HepG2 (cell line): ENCODE measurements at regions not wholly inside any gene's neighbourhood (a gene's known extent, or its start where the extent isn't known, plus 50 kb on each side); places are given as distances from the start of the nearest gene placed in this dataset.

Experiments
- DNMT1 ChIP-seq: sonication (generic); formaldehyde crosslinking; IDR thresholded peaks from 2 replicates; pipeline ENCODE4 v1.5.1; 2020; ENCODE audit warnings: mild to moderate bottlenecking, missing genetic modification reagents
- KLF13 ChIP-seq: sonication (generic); formaldehyde crosslinking; IDR thresholded peaks from 2 replicates; pipeline ENCODE4 v1.4.0; 2020; ENCODE audit warnings: mild to moderate bottlenecking, missing genetic modification reagents
- MTA3 ChIP-seq: sonication (generic); formaldehyde crosslinking; IDR thresholded peaks from 2 replicates; pipeline ENCODE4 v1.4.0; 2020; ENCODE audit warnings: missing genetic modification reagents
- POLR2A ChIP-seq, 2 experiments: IDR thresholded peaks; 2 replicates each; pipeline ENCODE4 v1.6.1; 2011; ENCODE audit warnings: low read depth in 2 of 2, low read length in 2 of 2, mild to moderate bottlenecking in 1 of 2, moderate library complexity in 1 of 2; ENCODE audit not compliant: insufficient read depth in 1 of 2
- TOPORS ChIP-seq: sonication (generic); formaldehyde crosslinking; IDR thresholded peaks from 2 replicates; pipeline ENCODE4 v1.8.0; 2023; ENCODE audit warnings: mild to moderate bottlenecking, missing genetic modification reagents
- ZFP36 ChIP-seq: fragments of 150-350 bp; IDR thresholded peaks from 2 replicates; pipeline ENCODE4 v1.6.1; 2018; ENCODE audit warnings: borderline replicate concordance, low read length, low read depth; ENCODE audit not compliant: partially characterized antibody
- ZNF558 ChIP-seq: sonication (generic); formaldehyde crosslinking; IDR thresholded peaks from 2 replicates; pipeline ENCODE4 v1.9.0; 2022; ENCODE audit warnings: mild to moderate bottlenecking, missing genetic modification reagents, borderline replicate concordance
- TF ChIP-seq, protein P1 (sequence below): sonication (generic); formaldehyde crosslinking; IDR thresholded peaks from one replicate; pipeline ENCODE4 v1.5.1; 2020; ENCODE audit warnings: mild to moderate bottlenecking, missing genetic modification reagents; ENCODE audit errors: not compliant biosample characterization
- TF ChIP-seq, protein P2 (sequence below): IDR thresholded peaks from 2 replicates; pipeline ENCODE4 v1.6.1; 2018; ENCODE audit warnings: missing genetic modification reagents
- TF ChIP-seq, protein P3 (sequence below): sonication (generic); formaldehyde crosslinking; IDR thresholded peaks from 2 replicates; pipeline ENCODE4 v1.4.0; 2020; ENCODE audit warnings: missing genetic modification reagents
- TF ChIP-seq, protein P4 (sequence below): sonication (generic); formaldehyde crosslinking; IDR thresholded peaks from 2 replicates; pipeline ENCODE4 v1.5.0; 2020; ENCODE audit warnings: mild to moderate bottlenecking, missing genetic modification reagents, borderline replicate concordance
- TF ChIP-seq, protein P5 (sequence below): sonication (generic); formaldehyde crosslinking; conservative IDR thresholded peaks from 2 replicates; pipeline ENCODE4 v1.4.0; 2020; ENCODE audit warnings: missing genetic modification reagents
- TF ChIP-seq, protein P6 (sequence below): IDR thresholded peaks from 2 replicates; pipeline ENCODE4 v1.6.1; 2012; ENCODE audit warnings: inconsistent platforms

DNA sequence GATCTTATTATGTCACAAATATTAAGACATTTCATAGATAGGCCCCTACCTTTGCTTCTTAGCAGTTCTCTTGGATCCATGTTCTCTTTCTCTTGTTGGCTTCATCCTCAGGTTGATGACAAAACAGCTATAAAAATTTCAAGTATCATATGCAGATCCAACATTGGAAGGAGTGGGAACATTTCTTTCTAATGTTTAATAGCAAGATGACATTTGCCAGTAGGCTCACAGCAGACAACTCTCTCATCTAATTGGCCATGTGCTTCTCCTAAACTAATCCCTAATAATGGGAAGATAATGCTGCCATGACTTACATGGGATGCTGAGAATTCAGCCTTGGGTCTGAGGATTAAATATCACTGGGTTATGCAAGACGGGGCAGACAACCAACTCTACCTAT, 485.5 kb upstream of the SEMA6A start:
- TF ChIP-seq ZNF558 (CRISPR knock-in tag) (no peak), DNMT1 (CRISPR knock-in tag) (no peak), KLF13 (CRISPR knock-in tag) (no peak), ZFP36 (no peak), TOPORS (CRISPR knock-in tag) (no peak), MTA3 (CRISPR knock-in tag) (no peak), POLR2A (IDR thresholded peaks at IDR 0.05; ENCODE audit: insufficient read depth in 1 of 2, low read depth in 2 of 2, low read length in 2 of 2) (no peak)
- TF ChIP-seq, protein P1, sequence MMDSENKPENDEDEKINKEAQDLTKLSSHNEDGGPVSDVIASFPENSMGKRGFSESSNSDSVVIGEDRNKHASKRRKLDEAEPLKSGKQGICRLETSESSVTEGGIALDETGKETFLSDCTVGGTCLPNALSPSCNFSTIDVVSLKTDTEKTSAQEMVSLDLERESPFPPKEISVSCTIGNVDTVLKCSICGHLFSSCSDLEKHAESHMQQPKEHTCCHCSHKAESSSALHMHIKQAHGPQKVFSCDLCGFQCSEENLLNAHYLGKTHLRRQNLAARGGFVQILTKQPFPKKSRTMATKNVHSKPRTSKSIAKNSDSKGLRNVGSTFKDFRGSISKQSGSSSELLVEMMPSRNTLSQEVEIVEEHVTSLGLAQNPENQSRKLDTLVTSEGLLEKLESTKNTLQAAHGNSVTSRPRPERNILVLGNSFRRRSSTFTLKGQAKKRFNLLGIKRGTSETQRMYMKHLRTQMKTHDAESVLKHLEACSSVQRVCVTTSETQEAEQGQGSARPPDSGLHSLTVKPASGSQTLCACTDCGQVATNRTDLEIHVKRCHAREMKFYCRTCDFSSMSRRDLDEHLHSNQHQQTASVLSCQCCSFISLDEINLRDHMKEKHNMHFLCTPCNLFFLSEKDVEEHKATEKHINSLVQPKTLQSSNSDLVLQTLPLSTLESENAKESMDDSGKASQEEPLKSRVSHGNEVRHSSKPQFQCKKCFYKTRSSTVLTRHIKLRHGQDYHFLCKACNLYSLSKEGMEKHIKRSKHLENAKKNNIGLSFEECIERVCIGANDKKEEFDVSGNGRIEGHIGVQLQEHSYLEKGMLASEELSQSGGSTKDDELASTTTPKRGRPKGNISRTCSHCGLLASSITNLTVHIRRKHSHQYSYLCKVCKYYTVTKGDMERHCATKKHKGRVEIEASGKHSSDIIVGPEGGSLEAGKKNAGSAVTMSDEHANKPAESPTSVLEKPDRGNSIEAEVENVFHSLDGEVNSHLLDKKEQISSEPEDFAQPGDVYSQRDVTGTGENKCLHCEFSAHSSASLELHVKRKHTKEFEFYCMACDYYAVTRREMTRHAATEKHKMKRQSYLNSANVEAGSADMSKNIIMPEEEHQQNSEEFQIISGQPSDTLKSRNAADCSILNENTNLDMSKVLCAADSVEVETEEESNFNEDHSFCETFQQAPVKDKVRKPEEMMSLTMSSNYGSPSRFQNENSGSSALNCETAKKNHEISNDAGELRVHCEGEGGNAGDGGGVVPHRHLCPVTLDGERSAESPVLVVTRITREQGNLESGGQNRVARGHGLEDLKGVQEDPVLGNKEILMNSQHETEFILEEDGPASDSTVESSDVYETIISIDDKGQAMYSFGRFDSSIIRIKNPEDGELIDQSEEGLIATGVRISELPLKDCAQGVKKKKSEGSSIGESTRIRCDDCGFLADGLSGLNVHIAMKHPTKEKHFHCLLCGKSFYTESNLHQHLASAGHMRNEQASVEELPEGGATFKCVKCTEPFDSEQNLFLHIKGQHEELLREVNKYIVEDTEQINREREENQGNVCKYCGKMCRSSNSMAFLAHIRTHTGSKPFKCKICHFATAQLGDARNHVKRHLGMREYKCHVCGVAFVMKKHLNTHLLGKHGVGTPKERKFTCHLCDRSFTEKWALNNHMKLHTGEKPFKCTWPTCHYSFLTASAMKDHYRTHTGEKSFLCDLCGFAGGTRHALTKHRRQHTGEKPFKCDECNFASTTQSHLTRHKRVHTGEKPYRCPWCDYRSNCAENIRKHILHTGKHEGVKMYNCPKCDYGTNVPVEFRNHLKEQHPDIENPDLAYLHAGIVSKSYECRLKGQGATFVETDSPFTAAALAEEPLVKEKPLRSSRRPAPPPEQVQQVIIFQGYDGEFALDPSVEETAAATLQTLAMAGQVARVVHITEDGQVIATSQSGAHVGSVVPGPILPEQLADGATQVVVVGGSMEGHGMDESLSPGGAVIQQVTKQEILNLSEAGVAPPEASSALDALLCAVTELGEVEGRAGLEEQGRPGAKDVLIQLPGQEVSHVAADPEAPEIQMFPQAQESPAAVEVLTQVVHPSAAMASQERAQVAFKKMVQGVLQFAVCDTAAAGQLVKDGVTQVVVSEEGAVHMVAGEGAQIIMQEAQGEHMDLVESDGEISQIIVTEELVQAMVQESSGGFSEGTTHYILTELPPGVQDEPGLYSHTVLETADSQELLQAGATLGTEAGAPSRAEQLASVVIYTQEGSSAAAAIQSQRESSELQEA (CRISPR knock-in tag): no peak
- TF ChIP-seq, protein P2, sequence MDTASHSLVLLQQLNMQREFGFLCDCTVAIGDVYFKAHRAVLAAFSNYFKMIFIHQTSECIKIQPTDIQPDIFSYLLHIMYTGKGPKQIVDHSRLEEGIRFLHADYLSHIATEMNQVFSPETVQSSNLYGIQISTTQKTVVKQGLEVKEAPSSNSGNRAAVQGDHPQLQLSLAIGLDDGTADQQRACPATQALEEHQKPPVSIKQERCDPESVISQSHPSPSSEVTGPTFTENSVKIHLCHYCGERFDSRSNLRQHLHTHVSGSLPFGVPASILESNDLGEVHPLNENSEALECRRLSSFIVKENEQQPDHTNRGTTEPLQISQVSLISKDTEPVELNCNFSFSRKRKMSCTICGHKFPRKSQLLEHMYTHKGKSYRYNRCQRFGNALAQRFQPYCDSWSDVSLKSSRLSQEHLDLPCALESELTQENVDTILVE (CRISPR knock-in tag): no peak
- TF ChIP-seq, protein P3, sequence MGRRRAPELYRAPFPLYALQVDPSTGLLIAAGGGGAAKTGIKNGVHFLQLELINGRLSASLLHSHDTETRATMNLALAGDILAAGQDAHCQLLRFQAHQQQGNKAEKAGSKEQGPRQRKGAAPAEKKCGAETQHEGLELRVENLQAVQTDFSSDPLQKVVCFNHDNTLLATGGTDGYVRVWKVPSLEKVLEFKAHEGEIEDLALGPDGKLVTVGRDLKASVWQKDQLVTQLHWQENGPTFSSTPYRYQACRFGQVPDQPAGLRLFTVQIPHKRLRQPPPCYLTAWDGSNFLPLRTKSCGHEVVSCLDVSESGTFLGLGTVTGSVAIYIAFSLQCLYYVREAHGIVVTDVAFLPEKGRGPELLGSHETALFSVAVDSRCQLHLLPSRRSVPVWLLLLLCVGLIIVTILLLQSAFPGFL (CRISPR knock-in tag): no peak
- TF ChIP-seq, protein P4, sequence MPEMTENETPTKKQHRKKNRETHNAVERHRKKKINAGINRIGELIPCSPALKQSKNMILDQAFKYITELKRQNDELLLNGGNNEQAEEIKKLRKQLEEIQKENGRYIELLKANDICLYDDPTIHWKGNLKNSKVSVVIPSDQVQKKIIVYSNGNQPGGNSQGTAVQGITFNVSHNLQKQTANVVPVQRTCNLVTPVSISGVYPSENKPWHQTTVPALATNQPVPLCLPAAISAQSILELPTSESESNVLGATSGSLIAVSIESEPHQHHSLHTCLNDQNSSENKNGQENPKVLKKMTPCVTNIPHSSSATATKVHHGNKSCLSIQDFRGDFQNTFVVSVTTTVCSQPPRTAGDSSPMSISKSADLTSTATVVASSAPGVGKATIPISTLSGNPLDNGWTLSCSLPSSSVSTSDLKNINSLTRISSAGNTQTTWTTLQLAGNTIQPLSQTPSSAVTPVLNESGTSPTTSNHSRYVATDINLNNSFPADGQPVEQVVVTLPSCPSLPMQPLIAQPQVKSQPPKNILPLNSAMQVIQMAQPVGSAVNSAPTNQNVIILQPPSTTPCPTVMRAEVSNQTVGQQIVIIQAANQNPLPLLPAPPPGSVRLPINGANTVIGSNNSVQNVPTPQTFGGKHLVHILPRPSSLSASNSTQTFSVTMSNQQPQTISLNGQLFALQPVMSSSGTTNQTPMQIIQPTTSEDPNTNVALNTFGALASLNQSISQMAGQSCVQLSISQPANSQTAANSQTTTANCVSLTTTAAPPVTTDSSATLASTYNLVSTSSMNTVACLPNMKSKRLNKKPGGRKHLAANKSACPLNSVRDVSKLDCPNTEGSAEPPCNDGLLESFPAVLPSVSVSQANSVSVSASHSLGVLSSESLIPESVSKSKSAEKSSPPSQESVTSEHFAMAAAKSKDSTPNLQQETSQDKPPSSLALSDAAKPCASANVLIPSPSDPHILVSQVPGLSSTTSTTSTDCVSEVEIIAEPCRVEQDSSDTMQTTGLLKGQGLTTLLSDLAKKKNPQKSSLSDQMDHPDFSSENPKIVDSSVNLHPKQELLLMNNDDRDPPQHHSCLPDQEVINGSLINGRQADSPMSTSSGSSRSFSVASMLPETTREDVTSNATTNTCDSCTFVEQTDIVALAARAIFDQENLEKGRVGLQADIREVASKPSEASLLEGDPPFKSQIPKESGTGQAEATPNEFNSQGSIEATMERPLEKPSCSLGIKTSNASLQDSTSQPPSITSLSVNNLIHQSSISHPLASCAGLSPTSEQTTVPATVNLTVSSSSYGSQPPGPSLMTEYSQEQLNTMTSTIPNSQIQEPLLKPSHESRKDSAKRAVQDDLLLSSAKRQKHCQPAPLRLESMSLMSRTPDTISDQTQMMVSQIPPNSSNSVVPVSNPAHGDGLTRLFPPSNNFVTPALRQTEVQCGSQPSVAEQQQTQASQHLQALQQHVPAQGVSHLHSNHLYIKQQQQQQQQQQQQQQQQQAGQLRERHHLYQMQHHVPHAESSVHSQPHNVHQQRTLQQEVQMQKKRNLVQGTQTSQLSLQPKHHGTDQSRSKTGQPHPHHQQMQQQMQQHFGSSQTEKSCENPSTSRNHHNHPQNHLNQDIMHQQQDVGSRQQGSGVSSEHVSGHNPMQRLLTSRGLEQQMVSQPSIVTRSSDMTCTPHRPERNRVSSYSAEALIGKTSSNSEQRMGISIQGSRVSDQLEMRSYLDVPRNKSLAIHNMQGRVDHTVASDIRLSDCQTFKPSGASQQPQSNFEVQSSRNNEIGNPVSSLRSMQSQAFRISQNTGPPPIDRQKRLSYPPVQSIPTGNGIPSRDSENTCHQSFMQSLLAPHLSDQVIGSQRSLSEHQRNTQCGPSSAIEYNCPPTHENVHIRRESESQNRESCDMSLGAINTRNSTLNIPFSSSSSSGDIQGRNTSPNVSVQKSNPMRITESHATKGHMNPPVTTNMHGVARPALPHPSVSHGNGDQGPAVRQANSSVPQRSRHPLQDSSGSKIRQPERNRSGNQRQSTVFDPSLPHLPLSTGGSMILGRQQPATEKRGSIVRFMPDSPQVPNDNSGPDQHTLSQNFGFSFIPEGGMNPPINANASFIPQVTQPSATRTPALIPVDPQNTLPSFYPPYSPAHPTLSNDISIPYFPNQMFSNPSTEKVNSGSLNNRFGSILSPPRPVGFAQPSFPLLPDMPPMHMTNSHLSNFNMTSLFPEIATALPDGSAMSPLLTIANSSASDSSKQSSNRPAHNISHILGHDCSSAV (CRISPR knock-in tag): no peak
- TF ChIP-seq, protein P5, sequence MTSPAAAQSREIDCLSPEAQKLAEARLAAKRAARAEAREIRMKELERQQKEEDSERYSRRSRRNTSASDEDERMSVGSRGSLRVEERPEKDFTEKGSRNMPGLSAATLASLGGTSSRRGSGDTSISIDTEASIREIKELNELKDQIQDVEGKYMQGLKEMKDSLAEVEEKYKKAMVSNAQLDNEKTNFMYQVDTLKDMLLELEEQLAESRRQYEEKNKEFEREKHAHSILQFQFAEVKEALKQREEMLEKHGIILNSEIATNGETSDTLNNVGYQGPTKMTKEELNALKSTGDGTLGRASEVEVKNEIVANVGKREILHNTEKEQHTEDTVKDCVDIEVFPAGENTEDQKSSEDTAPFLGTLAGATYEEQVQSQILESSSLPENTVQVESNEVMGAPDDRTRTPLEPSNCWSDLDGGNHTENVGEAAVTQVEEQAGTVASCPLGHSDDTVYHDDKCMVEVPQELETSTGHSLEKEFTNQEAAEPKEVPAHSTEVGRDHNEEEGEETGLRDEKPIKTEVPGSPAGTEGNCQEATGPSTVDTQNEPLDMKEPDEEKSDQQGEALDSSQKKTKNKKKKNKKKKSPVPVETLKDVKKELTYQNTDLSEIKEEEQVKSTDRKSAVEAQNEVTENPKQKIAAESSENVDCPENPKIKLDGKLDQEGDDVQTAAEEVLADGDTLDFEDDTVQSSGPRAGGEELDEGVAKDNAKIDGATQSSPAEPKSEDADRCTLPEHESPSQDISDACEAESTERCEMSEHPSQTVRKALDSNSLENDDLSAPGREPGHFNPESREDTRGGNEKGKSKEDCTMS (CRISPR knock-in tag): no peak
- TF ChIP-seq, protein P6, sequence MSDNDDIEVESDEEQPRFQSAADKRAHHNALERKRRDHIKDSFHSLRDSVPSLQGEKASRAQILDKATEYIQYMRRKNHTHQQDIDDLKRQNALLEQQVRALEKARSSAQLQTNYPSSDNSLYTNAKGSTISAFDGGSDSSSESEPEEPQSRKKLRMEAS: no peak
